Mesodermal cell (in vitro differentiated cells): ENCODE measurements at regions not wholly inside any gene's neighbourhood (a gene's known extent, or its start where the extent isn't known, plus 50 kb on each side); places are given as distances from the start of the nearest gene placed in this dataset.
"Not testable (repeated sequence)": the region's sequence is repeated elsewhere in the genome, so short reads cannot be mapped to it uniquely, and the experiment has no call there.

Experiments used
- H3K27ac ChIP-seq: 2 replicates; pipeline ENCODE4 v1.7.0; 2013; ENCODE audit warnings: mild to moderate bottlenecking, low read depth, low read length, moderate library complexity; ENCODE audit not compliant: severe bottlenecking
- H3K36me3 ChIP-seq: 2 replicates; pipeline ENCODE4 v1.7.1; 2013; ENCODE audit warnings: mild to moderate bottlenecking, low read length, moderate library complexity; ENCODE audit not compliant: control insufficient read depth, insufficient read depth
- H3K4me1 ChIP-seq: one replicate; pipeline ENCODE4 v1.7.1; 2013; ENCODE audit warnings: mild to moderate bottlenecking, low read length; ENCODE audit not compliant: insufficient read depth, control insufficient read depth, poor library complexity, severe bottlenecking
- H3K4me3 ChIP-seq: 2 replicates; pipeline ENCODE4 v1.7.0; 2013; ENCODE audit warnings: low read length, control low read depth, mild to moderate bottlenecking; ENCODE audit not compliant: insufficient read depth, poor library complexity, severe bottlenecking; ENCODE audit errors: extremely low read depth
- H3K9me3 ChIP-seq: 2 replicates; pipeline ENCODE4 v1.7.1; 2013; ENCODE audit warnings: mild to moderate bottlenecking, low read length, moderate library complexity; ENCODE audit not compliant: control insufficient read depth
- WGBS, 2 experiments: methylation state at CpG; one replicate each; pipeline ENCODE4 v1.1.5; 2013; ENCODE audit warnings: missing lambda C conversion rate in 2 of 2; ENCODE audit not compliant: insufficient coverage in 2 of 2; 5-methylcytosine and 5-hydroxymethylcytosine counted together

DNA sequence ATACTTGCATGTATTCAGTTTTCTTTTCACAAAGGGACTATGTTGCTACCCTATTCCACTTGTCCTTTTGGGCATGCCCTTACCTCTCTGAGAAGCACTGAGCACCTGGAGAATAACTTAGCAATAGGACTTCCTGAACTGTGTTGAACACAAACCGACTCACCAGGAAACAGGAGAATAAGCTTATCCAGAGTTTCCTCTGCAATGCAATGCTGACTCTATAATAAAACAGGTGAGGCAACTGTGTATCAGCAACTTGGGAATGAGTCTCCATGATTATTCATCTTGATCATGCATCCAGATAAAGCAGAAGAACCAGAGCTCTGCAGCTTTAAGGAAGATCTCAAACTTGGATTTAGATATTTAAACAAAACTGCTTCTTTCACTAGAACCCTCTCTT is 806.5 kb downstream of the IGSF11 start:
- WGBS, 2 experiments: 92 to 100% methylated on average over 1 of the region's 1 CpG
- no peak overlapping the region for H3K27ac ChIP-seq
- H3K9me3 ChIP-seq: no peaks in the 10 kb centered on the region
- H3K36me3 ChIP-seq: no peaks in the 10 kb centered on the region
- no peaks in the 10 kb centered on the region for H3K4me1 ChIP-seq
- H3K4me3 ChIP-seq: no peak overlapping the region

DNA sequence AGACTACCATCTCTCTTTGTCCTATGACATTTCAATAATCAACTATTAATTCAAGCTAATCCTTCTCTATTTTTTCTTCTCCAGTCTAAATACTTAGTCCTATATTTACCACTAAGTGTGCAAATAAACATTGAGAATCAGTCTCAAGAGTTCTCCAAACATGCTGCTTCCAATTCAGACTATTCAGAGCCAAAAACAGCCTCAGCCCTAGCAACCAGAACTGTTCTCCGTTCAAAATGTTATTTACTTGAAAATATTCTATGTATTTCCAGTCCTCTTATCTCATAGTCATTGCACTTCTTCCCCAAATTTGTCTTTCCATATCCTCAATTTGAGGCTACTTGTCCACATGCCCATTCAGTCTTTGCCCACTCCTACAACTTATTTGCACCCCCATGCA is 805.5 kb downstream of the IGSF11 start:
- 100% methylated on average over 1 of the region's 1 CpG; no CpG with 5 or more reads in 1 of the 2 experiments for WGBS, 2 experiments
- no peaks in the 10 kb centered on the region for H3K4me1 ChIP-seq
- no peaks in the 10 kb centered on the region for H3K9me3 ChIP-seq

DNA sequence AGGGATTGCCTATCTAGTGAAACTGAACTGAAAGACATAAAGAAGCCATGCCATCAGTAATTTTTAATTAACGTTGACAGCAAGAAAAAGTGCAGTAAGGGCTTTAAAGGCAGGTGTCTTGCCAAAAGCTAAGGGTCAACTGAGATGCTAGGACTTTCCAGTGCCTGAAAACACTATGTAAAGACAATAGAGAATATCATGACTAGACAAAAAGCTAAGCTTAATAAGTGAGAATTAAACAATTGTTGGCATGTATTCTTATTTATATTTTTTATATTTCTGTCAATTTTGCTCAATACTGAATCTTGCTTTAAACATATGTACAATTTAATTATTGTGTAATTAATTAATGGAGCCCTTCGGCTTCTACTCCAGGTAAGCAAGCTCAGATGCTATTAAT is 803.1 kb downstream of the IGSF11 start:
- no peaks in the 10 kb centered on the region for H3K4me1 ChIP-seq
- no peaks in the 10 kb centered on the region for H3K36me3 ChIP-seq
- no CpG with 5 or more reads among the region's 2 CpGs for WGBS, 2 experiments
- no peaks in the 10 kb centered on the region for H3K9me3 ChIP-seq
- H3K27ac ChIP-seq: no peak overlapping the region
- H3K4me3 ChIP-seq: no peak overlapping the region

More for the DNA sequence above, 805.5 kb downstream of the IGSF11 start:
- Histone ChIP-seq H3K4me3 (no peak overlapping the region), H3K36me3 (no peaks in the 10 kb centered on the region), H3K27ac (no peak overlapping the region)

DNA sequence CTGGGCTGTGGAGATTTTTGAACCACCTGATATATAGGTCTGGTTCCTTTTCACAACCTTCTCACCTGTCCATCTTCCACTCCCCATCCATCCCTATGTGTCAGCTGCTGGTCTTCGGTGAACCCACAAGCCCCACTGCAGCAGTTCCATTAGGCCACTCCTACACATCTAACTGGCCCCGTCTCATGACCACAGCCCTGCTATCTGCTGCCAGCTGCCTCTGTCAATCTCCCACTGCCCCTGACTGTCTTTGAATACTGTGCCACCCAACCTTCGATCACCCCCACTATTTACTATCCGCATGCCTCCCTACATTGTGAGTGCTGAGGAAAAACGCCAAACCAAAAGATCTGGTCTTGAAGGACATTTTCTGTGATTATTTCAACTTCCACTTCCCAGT is 795.4 kb downstream of the IGSF11 start:
- H3K27ac ChIP-seq: no peak overlapping the region
- no peaks in the 10 kb centered on the region for H3K9me3 ChIP-seq
- H3K4me1 ChIP-seq: no peaks in the 10 kb centered on the region
- no peaks in the 10 kb centered on the region for H3K36me3 ChIP-seq
- H3K4me3 ChIP-seq: no peak overlapping the region
- 96 to 100% methylated on average over 3 to 4 of the region's 5 CpGs for WGBS, 2 experiments

DNA sequence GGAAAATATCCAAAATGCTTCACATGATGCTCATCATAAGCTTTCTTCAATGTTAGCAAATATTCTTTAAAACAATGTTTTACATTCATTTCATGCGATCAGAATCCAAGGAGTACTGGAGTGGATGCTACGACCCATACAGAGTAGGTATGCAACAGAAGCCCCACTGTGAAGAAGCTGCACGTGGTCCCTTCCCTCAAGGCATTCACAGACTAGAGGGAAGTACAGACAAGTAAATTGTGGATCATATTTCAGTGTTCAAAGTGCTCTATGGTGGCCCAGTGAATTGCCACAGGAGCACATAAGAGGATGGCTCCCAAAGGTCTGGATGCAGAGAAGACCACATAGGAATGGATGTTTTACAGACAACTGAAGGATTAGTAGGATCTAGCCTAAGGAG is 789.9 kb downstream of the IGSF11 start:
- 17 to 75% methylated on average over 1 to 2 of the region's 3 CpGs for WGBS, 2 experiments
- Histone ChIP-seq H3K36me3 (no peaks in the 10 kb centered on the region), H3K4me1 (no peaks in the 10 kb centered on the region), H3K9me3 (no peaks in the 10 kb centered on the region), H3K27ac (no peak overlapping the region), H3K4me3 (no peak overlapping the region)

DNA sequence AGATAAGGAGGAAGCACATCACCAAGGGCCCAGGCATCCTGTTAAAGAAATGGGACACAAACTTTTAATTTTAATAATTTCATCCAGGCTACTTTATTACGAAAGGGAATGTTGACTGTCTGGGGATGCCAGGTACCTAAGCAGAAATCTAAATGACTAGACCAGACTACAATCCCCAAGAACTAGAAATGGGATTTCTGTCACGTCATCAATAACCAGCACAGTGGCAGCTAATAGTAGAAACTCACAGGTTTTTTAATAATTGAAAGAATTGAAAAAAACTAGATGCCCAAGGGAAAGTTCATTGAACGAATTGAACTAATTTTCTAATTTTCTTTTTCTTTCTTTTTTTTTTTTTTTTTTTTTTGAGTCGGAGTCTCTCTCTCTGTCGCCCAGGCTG is 789.3 kb downstream of the IGSF11 start:
- H3K9me3 ChIP-seq: no peaks in the 10 kb centered on the region
- H3K4me3 ChIP-seq: no peak overlapping the region
- no peaks in the 10 kb centered on the region for H3K4me1 ChIP-seq
- H3K36me3 ChIP-seq: no peaks in the 10 kb centered on the region
- no peak overlapping the region for H3K27ac ChIP-seq
- 100% methylated on average over 1 of the region's 5 CpGs; no CpG with 5 or more reads in 1 of the 2 experiments for WGBS, 2 experiments

DNA sequence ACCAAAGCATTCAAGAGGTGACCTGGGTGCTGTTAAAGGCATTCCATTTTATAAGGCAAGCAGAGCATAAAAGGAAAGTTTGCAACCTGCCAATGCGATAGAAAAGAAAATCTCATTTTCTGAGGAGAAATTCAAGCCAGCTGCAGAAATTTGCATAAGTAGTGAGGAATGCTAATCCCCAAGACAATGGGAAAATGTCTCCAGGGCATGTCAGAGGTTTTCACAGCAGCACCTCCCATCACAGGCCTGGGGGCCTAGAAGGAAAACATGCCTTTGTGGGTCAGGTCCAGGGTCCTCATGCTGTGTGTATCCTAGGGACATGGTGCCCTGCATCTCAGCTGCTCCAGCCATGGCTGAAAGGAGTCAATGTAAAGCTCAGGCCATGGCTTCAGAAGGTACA is 775.8 kb downstream of the IGSF11 start:
- not testable (repeated sequence) for H3K27ac ChIP-seq, H3K36me3 ChIP-seq, H3K9me3 ChIP-seq, H3K4me1 ChIP-seq, H3K4me3 ChIP-seq
- WGBS, 2 experiments: 77 to 100% methylated on average over 1 of the region's 1 CpG

DNA sequence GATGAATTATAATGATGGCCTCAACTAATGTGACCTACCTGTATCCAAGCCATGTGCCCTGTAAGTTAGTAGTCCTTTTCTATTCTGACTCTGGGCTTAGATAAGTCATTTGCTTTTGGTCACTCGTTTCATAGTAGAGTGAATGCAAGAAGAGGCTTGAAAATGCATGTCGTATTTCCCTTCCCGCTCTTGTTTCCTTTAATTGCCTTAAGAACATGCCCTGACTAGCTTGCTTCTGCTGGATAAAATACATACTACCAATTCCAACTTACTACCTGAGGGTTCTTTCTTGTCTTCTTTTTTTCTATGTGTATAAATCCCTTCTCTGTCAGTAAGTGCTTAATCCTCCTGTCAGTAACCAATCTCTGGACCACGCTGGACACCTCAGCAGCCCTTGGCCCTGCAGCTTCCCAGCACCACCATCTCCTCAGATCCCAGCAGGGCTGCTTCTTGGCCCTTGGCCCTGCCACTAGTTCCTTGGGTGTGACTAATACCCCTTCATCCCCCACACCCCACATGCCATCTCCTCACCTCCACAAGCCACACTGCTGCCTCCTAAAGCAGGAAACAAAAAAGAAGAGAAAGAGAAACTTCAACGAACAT is 771.7 kb downstream of the IGSF11 start:
- H3K36me3 ChIP-seq: no peaks in the 10 kb centered on the region
- no peak overlapping the region for H3K27ac ChIP-seq
- peaks cover 3% of the 10 kb centered on the region for H3K4me1 ChIP-seq
- H3K4me3 ChIP-seq: no peak overlapping the region
- 81 to 96% methylated on average over 4 of the region's 5 CpGs for WGBS, 2 experiments
- H3K9me3 ChIP-seq: no peaks in the 10 kb centered on the region

DNA sequence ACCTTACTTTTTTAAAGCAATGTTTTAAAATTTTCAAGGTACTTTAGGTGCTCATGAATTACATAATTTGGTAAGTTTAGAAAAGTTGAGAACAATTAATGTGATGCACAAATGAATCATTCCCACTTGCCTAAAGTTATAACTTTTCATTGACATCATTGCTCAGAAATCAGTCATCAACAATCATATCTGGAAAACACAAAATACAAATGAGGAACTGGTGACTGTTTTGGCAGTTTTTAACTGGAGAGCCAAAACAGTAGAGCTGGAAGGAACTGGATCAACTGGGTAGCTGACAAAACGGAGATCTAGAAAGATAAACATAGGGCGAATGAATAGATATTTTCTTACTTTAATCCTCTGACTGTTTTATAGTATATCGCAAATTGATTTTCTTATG is 767.1 kb downstream of the IGSF11 start:
- H3K4me1 ChIP-seq: peaks cover 3% of the 10 kb centered on the region
- no peaks in the 10 kb centered on the region for H3K9me3 ChIP-seq
- H3K4me3 ChIP-seq: no peak overlapping the region
- no peak overlapping the region for H3K27ac ChIP-seq
- H3K36me3 ChIP-seq: no peaks in the 10 kb centered on the region
- WGBS, 2 experiments: 92 to 100% methylated on average over 1 to 2 of the region's 3 CpGs

DNA sequence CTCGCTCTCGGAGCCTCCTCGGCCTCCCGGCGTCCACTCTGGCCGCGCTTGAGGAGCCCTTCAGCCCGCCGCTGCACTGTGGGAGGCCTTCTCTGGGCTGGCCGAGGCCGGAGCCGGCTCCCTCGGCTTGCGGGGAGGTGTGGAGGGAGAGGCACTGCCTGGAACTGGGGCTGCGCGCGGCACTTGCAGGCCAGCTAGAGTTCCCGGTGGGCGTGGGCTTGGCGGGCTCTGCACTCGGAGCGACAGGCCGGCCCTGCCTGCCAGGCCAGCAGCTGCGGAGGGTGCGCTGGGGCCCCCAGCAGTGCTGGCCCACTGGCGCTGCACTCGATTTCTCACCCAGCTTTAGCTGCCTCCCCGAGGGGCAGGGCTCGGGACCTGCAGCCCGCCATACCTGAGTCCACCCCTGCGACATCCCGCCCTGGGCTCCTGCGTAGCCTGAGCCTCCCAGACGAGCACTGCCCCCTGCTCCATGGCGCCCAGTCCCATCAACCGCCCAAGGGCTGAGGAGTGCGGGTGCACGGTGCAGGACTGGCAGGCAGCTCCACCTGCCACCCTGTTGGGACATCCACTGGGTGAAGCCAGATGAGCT is 765.0 kb downstream of the IGSF11 start:
- no peak overlapping the region for H3K27ac ChIP-seq
- no peaks in the 10 kb centered on the region for H3K36me3 ChIP-seq
- no peak overlapping the region for H3K4me3 ChIP-seq
- H3K4me1 ChIP-seq: no peaks in the 10 kb centered on the region
- 95 to 96% methylated on average over 19 to 36 of the region's 38 CpGs for WGBS, 2 experiments
- no peaks in the 10 kb centered on the region for H3K9me3 ChIP-seq

DNA sequence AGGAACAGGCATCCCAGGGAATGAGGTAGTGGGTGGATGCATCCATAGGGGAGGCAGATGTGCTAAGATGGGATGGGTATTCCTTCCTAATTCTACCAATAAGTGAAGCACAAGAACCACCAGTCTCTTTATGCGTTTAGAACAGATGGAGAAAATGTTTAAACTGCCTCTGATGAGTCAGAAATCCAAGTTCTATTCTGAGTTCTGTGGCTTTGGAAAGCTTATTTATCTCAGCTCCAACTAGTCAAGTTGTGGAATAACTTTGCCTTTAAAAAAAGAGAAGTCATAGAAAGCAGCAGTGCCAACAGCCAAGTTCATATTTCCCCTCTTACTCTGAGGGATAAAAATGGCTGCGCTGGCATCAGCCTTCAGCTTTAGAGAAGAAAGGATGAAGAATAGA is 761.7 kb downstream of the IGSF11 start:
- no peaks in the 10 kb centered on the region for H3K4me1 ChIP-seq
- no peak overlapping the region for H3K4me3 ChIP-seq
- no peak overlapping the region for H3K27ac ChIP-seq
- no peaks in the 10 kb centered on the region for H3K36me3 ChIP-seq
- no peaks in the 10 kb centered on the region for H3K9me3 ChIP-seq
- 100% methylated on average over 1 of the region's 2 CpGs; no CpG with 5 or more reads in 1 of the 2 experiments for WGBS, 2 experiments
